IgD-negative memory B cell (primary cell): ENCODE measurements at regions not wholly inside any gene's neighbourhood (a gene's known extent, or its start where the extent isn't known, plus 50 kb on each side); places are given as distances from the start of the nearest gene placed in this dataset.

Source experiments
- H3K27ac Mint-ChIP-seq, 3 donors: one replicate each; pipeline ENCODE4 v1.8.0; 2020 to 2022; ENCODE audit warnings: mild to moderate bottlenecking in 3 of 3, mixed read lengths in 3 of 3, moderate library complexity in 1 of 3
- H3K27me3 Mint-ChIP-seq: one replicate; pipeline ENCODE4 v1.8.0; 2021; ENCODE audit warnings: mixed read lengths
- H3K36me3 Mint-ChIP-seq: one replicate; pipeline ENCODE4 v1.8.0; 2020; ENCODE audit warnings: mild to moderate bottlenecking, mixed read lengths
- H3K4me1 Mint-ChIP-seq, 3 donors: one replicate each; pipeline ENCODE4 v1.8.0; 2020 to 2022; ENCODE audit warnings: mixed read lengths in 3 of 3, mild to moderate bottlenecking in 1 of 3
- H3K4me3 Mint-ChIP-seq, 4 donors: one replicate each; pipeline ENCODE4 v1.8.0; 2020 to 2022; ENCODE audit warnings: mild to moderate bottlenecking in 4 of 4, mixed read lengths in 4 of 4, moderate library complexity in 3 of 4
- H3K9me3 Mint-ChIP-seq, 3 donors: one replicate each; pipeline ENCODE4 v1.8.0; 2020 to 2021; ENCODE audit warnings: mixed read lengths in 3 of 3, mild to moderate bottlenecking in 1 of 3

DNA sequence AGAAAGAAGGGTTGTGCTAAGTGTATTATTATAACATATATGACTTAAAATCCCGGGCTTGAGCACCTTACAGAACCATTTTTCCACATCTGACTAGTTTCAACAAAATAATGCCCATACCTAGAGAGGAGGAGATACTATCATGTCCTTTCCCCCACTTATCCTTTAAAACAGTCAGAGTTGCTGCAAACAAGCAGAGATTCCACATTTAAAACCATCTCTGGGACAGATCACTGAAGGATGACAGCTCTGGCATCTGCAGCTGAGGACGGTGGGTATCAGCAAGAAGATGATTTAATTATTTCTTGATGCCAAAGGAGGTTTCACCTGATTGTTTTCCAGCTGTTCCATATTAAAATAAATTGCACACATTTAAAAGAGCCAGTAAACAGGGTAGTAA is 328.0 kb upstream of the TMTC1 start:
- Mint-ChIP-seq H3K27me3 (no peaks in the 10 kb centered on the region), H3K27ac (no peak overlapping the region), H3K36me3 (no peaks in the 10 kb centered on the region)

DNA sequence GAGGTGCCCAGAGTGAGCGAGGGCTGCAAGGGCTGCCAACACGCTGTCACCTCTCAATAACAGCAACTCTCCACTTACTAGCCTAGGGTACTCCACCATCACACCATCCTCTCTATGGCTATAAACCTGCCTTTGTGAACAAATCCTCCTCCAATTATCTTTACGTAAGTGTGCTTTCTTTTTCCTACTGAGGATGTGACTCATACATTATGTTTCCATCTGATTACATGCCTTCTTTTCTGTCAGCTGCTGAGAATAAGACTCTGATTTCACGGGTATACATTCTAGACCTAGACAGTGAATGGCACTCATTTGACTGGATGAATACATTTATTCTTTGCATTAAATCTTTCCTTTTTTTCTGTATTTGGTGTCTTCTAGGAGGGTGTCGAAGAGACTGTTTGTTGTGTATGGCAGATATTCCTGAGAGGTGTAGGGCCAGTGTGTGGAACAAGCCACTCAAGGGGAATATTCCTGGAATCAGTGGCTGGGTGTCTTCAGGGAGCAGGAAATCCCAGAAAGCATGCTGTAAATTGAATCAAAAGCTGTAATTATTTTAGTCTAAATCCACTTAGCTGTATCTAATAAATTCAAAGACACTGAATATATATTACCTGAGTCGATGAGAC is 327.3 kb upstream of the TMTC1 start:
- no peaks in the 10 kb centered on the region for H3K27me3 Mint-ChIP-seq
- no peaks in the 10 kb centered on the region for H3K36me3 Mint-ChIP-seq
- H3K27ac Mint-ChIP-seq = no peak overlapping the region
- no peaks in the 10 kb centered on the region for H3K4me1 Mint-ChIP-seq
- no peak overlapping the region for H3K4me3 Mint-ChIP-seq
- H3K9me3 Mint-ChIP-seq = peaks cover 3 to 10% (median 6%) of the 10 kb centered on the region in 3 donors

More for the DNA sequence above, 328.0 kb upstream of the TMTC1 start:
- Mint-ChIP-seq H3K4me3 (no peak overlapping the region), H3K9me3 (peaks cover 3 to 10% (median 6%) of the 10 kb centered on the region in 3 donors), H3K4me1 (no peaks in the 10 kb centered on the region)

DNA sequence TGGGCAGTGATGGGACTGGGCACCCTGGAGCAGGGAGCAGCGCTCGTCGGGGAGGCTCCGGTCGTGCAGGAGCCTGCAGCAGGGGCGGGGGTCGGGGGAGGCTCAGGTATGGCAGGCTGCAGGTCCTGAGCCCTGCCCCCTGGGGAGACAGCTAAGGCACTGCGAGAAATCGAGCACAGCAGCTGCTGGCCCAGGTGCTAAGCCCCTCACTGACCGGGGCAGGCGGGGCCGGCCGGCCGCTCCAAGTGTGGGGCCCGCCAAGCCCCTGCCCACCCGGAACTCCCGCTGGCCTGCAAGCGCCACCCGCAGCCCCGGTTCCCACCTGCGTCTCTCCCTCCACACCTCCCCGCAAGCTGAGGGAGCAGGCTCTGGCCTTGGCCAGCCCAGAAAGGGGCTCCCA is 326.8 kb upstream of the TMTC1 start:
- Mint-ChIP-seq H3K4me3 (no peak overlapping the region), H3K27me3 (no peaks in the 10 kb centered on the region), H3K9me3 (peaks cover 0 to 10% (median 6%) of the 10 kb centered on the region in 3 donors), H3K4me1 (no peaks in the 10 kb centered on the region), H3K36me3 (no peaks in the 10 kb centered on the region), H3K27ac (no peak overlapping the region)

DNA sequence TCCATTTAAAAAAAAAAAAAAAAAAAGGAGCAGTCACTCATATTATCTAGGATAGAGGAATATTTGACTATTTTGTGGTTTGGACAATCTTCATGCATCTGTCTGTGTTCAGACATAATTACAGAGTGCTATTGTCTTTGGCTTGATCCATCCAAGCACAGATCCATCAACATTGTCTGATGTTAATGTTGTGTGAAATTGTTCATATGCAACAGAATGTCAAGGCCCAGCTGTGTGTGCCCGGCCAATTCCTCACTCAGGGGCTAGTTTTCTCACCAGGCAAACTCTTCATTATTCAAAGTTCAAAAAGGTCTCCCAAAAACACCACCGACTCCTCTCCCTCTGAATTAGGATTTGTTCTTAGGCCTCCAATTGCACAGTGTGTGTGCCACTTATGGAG is 324.9 kb upstream of the TMTC1 start:
- Mint-ChIP-seq H3K9me3 (peaks cover 0 to 10% (median 6%) of the 10 kb centered on the region in 3 donors), H3K27me3 (no peaks in the 10 kb centered on the region), H3K27ac (no peak overlapping the region), H3K36me3 (no peaks in the 10 kb centered on the region), H3K4me1 (no peaks in the 10 kb centered on the region), H3K4me3 (no peak overlapping the region)

DNA sequence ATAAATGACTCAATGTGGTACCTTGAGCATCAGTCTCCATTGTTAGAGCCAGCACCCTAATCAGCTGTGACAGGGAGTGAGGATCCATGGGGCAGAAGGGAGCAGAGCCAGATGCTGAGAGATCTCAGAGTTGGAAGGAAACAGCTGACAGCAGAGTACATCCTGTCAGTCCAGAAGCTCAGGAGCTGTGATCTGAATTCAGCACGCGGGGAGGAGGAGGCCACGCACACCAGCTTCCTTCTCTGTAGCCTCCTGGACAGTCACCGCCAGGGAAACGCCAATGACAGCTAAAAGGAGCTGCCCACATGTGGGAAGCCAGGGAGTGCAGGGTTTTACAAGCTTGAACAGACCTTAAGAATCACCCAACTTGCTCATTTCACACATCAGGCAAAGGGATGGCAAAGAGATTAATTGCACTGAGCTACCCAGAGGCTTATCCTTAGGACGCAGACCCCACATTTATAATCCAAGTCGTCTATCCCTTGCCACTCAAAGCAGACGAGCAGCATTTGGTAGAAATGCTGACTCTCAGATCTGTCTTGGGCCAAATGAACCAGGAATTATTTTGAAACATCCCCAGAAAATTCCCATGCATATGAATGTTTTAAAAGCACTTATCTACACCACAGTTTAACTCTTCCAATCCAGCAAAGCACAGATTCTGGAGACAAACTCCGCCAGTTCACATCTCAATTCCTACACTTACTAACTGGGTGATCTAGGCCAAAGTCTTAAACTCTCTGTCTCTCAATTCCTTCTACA is 322.6 kb upstream of the TMTC1 start:
- H3K27ac Mint-ChIP-seq = no peak overlapping the region
- H3K4me1 Mint-ChIP-seq = no peaks in the 10 kb centered on the region
- no peaks in the 10 kb centered on the region for H3K36me3 Mint-ChIP-seq
- no peak overlapping the region for H3K4me3 Mint-ChIP-seq
- H3K27me3 Mint-ChIP-seq = no peaks in the 10 kb centered on the region
- peaks cover 0 to 10% (median 6%) of the 10 kb centered on the region in 3 donors for H3K9me3 Mint-ChIP-seq

DNA sequence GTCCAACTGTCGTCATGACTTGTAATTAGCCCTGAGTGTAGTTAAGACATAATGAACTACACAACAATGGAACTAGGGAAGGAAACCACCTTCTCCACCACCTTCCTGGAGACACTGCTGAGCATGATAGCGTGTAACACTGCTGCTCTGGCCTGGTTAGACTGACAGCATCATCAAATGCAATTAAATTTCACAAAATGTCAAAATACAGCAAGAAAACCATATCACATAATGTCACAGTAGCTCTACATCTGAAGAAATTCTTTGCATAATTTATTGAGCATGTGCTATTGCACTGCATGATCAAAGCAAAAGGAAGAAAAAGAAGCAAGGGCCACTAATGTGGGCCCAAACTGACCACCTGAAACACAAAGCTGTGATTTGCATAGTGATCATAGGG is 321.8 kb upstream of the TMTC1 start:
- Mint-ChIP-seq H3K4me3 (no peak overlapping the region), H3K27me3 (no peaks in the 10 kb centered on the region), H3K9me3 (peaks cover 0 to 10% (median 6%) of the 10 kb centered on the region in 3 donors), H3K4me1 (no peaks in the 10 kb centered on the region), H3K36me3 (no peaks in the 10 kb centered on the region), H3K27ac (no peak overlapping the region)

DNA sequence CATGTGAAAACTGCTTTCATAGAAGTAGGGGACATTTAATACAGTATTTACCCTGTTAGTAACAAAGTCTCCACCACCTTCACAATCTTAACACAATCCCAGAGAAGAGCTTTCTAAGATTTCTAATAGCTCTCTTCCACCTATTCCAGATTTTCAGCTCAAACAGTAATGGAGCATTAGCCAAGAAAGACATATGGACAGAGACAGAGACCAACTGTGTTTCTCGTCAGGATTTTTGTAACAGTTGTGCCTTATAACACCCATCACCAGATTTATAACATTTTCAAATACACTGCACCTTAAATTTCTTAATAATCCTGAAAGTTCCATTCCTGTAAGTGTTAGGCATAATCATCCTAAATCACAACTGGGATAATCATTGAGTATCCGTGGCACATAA is 321.2 kb upstream of the TMTC1 start:
- H3K27ac Mint-ChIP-seq = no peak overlapping the region
- no peaks in the 10 kb centered on the region for H3K27me3 Mint-ChIP-seq
- H3K4me1 Mint-ChIP-seq = no peaks in the 10 kb centered on the region
- H3K36me3 Mint-ChIP-seq = no peaks in the 10 kb centered on the region
- peaks cover 0 to 10% (median 8%) of the 10 kb centered on the region in 3 donors for H3K9me3 Mint-ChIP-seq
- H3K4me3 Mint-ChIP-seq = no peak overlapping the region

DNA sequence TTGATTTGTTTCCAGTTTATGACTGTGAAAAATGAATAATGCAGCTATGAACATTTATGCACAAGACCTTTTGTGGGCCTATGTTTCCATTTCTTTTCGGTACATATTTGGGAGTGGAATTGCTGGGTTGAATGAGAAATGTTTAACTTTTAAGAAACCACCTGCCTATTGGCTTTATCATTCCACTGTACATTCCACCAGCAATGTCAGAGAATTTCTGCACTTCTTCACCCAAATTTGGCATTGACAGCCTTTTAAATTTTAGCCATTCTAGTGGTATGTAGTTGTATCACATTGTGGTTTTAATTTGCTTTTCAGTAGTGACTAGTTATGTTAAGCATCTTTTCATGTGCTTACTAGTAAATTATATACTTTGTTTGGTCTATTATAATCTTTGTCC is 317.0 kb upstream of the TMTC1 start:
- Mint-ChIP-seq H3K27me3 (no peaks in the 10 kb centered on the region), H3K4me3 (no peak overlapping the region), H3K4me1 (no peaks in the 10 kb centered on the region), H3K36me3 (no peaks in the 10 kb centered on the region), H3K27ac (no peak overlapping the region), H3K9me3 (peaks cover 0 to 2% (median 1%) of the 10 kb centered on the region in 3 donors)

DNA sequence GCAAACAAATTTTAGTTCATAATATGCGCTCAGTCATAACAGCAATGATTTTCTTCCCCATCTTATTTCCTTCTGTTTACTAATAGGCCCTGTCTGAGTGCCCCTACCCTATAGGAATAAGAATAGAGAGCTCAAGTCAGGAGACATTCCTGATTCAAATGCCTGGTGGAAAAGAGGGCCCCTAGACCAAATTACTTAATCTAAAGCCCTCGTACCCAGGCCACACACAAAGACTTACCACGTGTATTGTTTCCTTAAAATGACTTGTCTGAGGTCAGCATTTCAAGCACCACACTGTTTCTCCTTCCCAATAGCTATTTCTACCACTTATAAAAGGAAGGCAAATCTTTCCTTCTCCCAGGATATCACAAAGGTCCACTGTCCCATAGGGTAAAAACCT is 314.9 kb upstream of the TMTC1 start:
- H3K36me3 Mint-ChIP-seq = no peaks in the 10 kb centered on the region
- no peaks in the 10 kb centered on the region for H3K27me3 Mint-ChIP-seq
- peaks cover 0 to 4% (median 4%) of the 10 kb centered on the region in 3 donors for H3K9me3 Mint-ChIP-seq
- H3K4me3 Mint-ChIP-seq = no peak overlapping the region
- H3K27ac Mint-ChIP-seq = no peak overlapping the region
- peaks cover 0 to under 1% (median 0%) of the 10 kb centered on the region in 3 donors for H3K4me1 Mint-ChIP-seq

DNA sequence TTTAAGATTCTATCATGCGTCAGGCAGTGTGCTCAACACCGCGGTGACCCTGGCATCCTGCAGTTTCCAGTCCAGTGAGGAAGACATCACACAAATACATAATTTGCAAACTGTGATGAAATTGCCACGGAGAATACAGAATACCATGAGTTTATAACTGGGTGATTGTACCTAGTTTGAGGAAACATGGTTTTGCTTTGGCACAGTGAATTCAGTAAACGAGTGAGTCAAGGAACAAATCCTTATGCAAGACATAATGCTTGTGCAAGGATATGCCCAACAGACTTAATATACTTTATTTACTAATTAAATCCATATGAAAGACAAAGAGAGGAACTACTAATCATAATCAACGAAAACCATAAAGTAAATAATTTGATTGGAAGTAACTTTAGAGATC is 311.8 kb upstream of the TMTC1 start:
- no peak overlapping the region for H3K27ac Mint-ChIP-seq
- H3K36me3 Mint-ChIP-seq = no peaks in the 10 kb centered on the region
- H3K9me3 Mint-ChIP-seq = peaks cover 3 to 13% (median 5%) of the 10 kb centered on the region in 3 donors

DNA sequence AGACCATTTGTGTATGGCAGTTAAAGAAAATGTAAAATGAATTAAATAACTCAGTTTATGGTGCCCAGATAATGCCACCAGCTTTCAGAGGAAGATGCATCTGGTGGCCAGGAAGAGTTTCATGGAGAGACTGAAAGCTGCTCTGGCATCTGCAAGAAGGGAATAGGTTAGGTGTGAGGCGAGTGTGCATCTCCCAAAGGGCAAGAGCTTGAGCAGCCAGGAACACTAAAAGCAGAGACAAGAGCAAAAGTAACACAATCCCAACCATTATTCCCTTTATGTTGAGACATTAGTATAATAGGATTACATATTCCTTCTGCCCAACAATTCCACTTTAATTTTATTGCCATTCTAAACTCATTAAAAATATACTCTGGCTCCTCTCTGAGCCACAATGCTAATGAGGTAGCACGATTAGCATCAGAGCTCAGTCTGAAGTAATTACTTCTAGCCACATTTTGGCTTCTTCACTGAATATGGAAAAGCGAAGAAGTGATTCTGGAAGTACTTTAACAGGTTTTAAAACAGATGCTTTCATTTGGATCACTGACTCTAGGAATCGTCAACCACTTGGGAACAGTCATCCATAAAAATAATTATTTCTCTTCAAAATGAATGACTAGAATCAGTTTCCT is 309.4 kb upstream of the TMTC1 start:
- Mint-ChIP-seq H3K36me3 (no peaks in the 10 kb centered on the region), H3K4me1 (peaks cover 0 to 2% (median 0%) of the 10 kb centered on the region in 3 donors), H3K27ac (no peak overlapping the region), H3K4me3 (no peak overlapping the region), H3K9me3 (peaks cover 3 to 14% (median 4%) of the 10 kb centered on the region in 3 donors), H3K27me3 (no peaks in the 10 kb centered on the region)

More for the DNA sequence above, 311.8 kb upstream of the TMTC1 start:
- Mint-ChIP-seq H3K4me3 (no peak overlapping the region), H3K27me3 (no peaks in the 10 kb centered on the region), H3K4me1 (peaks cover 0 to 2% (median 0%) of the 10 kb centered on the region in 3 donors)

DNA sequence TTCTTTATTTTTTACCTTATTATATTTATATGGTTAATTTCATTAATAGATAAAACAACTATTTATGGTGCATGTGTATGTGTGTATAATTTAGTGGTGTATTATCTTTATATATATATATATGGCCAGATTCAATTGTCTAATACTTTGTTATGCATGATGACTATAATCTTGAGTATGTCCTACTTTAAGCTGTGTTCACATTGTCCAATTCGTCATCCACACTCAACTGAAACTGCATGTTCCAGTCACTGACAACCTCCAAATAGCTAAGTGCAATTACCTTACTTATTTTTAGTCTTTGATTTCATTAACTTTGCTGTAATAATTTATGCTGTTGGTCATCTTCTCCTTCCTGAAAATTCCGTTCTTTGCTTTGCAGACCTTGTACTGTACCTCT is 306.5 kb upstream of the TMTC1 start:
- no peak overlapping the region for H3K27ac Mint-ChIP-seq
- peaks cover 3 to 13% (median 5%) of the 10 kb centered on the region in 3 donors for H3K9me3 Mint-ChIP-seq
- H3K4me3 Mint-ChIP-seq = no peak overlapping the region
- no peaks in the 10 kb centered on the region for H3K36me3 Mint-ChIP-seq
- H3K4me1 Mint-ChIP-seq = peaks cover 0 to 2% (median 0%) of the 10 kb centered on the region in 3 donors
- no peaks in the 10 kb centered on the region for H3K27me3 Mint-ChIP-seq

DNA sequence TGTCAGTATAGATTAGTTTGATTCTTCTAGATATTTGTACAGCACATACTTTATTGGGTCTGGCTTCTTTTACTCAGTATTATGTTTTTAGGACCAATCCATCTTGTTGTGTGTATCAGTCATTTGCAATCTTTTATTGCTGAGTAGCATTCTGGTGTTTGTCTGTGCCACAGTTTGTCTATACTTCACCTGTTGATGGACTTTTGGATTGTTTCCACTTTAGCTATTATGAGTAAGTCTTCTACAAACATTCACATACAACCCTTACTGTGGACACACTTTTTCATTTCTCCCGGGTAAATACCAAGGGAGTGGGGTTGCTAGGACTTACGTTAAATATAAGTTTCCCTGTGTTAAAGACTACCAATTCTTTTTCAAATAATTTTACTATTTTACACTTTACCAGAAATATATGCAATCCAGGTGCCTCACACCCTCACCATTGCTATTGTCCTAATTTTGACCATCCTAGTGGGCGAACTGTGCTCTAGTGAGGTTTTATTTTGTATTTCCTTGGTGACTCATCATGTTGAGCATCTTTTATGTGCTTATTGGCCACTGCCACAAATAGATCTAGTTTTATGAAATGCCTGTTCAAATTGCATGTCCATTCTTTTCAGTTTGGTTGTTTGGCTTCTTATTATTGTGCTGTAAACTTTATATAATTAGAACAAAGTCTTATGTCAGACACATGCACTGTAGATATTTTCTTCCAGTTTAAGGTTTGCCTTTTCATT is 304.7 kb upstream of the TMTC1 start:
- Mint-ChIP-seq H3K36me3 (no peaks in the 10 kb centered on the region), H3K27ac (no peak overlapping the region), H3K4me1 (no peaks in the 10 kb centered on the region), H3K27me3 (no peaks in the 10 kb centered on the region), H3K9me3 (peaks cover 3 to 9% (median 3%) of the 10 kb centered on the region in 3 donors), H3K4me3 (no peak overlapping the region)

DNA sequence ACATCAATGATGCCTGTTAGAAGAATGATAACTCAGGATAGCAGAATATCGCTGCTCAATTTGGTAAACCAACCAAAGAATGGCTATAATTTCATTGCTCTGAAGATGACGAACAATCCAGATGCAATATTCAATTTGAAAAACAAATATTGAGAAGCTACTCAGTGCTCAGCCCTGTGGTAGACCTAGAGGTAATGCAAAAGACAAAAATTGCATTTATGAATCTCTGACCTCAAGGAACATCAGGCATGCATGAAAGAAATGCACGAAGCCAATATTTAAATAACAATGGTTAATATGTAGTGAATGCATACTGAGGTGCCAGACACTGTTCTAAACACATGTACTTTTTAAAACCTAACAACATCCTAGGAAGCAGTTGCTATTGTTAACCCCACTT is 298.6 kb upstream of the TMTC1 start:
- no peak overlapping the region for H3K4me3 Mint-ChIP-seq
- no peak overlapping the region for H3K27ac Mint-ChIP-seq
- H3K9me3 Mint-ChIP-seq = peaks cover 4 to 7% (median 4%) of the 10 kb centered on the region in 3 donors
- H3K4me1 Mint-ChIP-seq = no peaks in the 10 kb centered on the region
- H3K27me3 Mint-ChIP-seq = no peaks in the 10 kb centered on the region
- no peaks in the 10 kb centered on the region for H3K36me3 Mint-ChIP-seq

DNA sequence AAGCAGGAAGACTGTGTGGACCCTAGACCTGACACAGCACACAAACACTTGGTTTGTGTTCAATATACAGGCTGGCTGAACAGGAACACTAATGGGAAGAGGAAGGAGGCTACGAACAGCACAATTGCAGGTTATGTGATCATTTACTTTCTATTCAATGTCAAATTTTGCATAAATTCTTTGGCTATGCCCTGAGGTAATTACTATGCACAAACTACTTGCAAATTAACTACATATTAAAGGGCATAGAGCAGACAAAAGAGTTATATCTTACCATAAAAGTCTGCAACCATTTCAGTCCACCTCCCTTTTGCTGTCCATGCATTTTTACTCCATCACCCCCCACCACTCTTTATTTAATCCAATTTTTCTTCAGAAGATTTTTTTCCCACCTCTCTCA is 291.2 kb upstream of the TMTC1 start:
- H3K4me1 Mint-ChIP-seq = peaks cover 0 to 1% (median 0%) of the 10 kb centered on the region in 3 donors

More for the DNA sequence above, 291.2 kb upstream of the TMTC1 start:
- no peak overlapping the region for H3K4me3 Mint-ChIP-seq
- H3K36me3 Mint-ChIP-seq = no peaks in the 10 kb centered on the region
- no peaks in the 10 kb centered on the region for H3K27me3 Mint-ChIP-seq
- H3K27ac Mint-ChIP-seq = no peak overlapping the region
- H3K9me3 Mint-ChIP-seq = peaks cover 4 to 7% (median 5%) of the 10 kb centered on the region in 3 donors
